Ectodermal cell (in vitro differentiated cells): ENCODE measurements at regions not wholly inside any gene's neighbourhood (a gene's known extent, or its start where the extent isn't known, plus 50 kb on each side); places are given as distances from the start of the nearest gene placed in this dataset.

Experiments used
- H3K27ac ChIP-seq: 2 replicates; pipeline ENCODE4 v1.7.0; 2013; ENCODE audit warnings: mild to moderate bottlenecking, low read depth, low read length; ENCODE audit not compliant: insufficient read depth, poor library complexity, severe bottlenecking
- H3K27me3 ChIP-seq: 2 replicates; pipeline ENCODE4 v1.7.0; 2013; ENCODE audit warnings: mild to moderate bottlenecking, low read length; ENCODE audit not compliant: insufficient read depth, control insufficient read depth, poor library complexity, severe bottlenecking
- H3K36me3 ChIP-seq: one replicate; pipeline ENCODE4 v1.7.0; 2013; ENCODE audit warnings: low read length; ENCODE audit not compliant: control insufficient read depth, insufficient read depth
- H3K4me1 ChIP-seq: one replicate; pipeline ENCODE4 v1.7.0; 2013; ENCODE audit warnings: low read length; ENCODE audit not compliant: control insufficient read depth, insufficient read depth
- H3K4me3 ChIP-seq: 2 replicates; pipeline ENCODE4 v1.7.0; 2013; ENCODE audit warnings: low read depth, low read length, control low read depth; ENCODE audit not compliant: insufficient read depth
- H3K9me3 ChIP-seq: 2 replicates; pipeline ENCODE4 v1.7.0; 2013; ENCODE audit warnings: mild to moderate bottlenecking, low read length, moderate library complexity; ENCODE audit not compliant: control insufficient read depth
- WGBS, 2 experiments: methylation state at CpG; one replicate each; pipeline ENCODE4 v1.1.7; 2013; ENCODE audit warnings: missing lambda C conversion rate in 2 of 2; 5-methylcytosine and 5-hydroxymethylcytosine counted together

DNA sequence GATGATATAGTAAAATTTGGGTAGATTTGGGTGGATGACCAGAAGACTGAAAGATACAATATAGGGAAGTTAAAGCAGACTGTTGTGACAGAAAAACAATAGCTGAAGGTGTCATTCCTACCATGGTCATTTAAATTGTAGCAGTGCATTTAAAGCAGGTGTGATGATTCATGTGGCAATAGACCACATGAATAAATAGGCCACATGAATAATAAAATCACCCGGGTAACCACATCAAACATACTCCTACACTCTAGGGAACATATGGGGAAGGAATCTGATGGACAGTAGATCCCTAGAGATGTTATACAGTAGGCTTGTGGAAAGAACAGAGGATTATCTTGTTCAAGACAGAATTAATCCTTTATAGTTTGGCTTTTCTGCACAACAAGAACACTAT, 392.6 kb downstream of the SLITRK5 start:
- WGBS, 2 experiments = no CpG with 5 or more reads among the region's 1 CpG
- H3K9me3 ChIP-seq = no peaks in the 10 kb centered on the region
- H3K27me3 ChIP-seq = no peaks in the 10 kb centered on the region
- H3K36me3 ChIP-seq = no peaks in the 10 kb centered on the region
- no peak overlapping the region for H3K27ac ChIP-seq
- H3K4me1 ChIP-seq = no peaks in the 10 kb centered on the region
- H3K4me3 ChIP-seq = no peak overlapping the region

DNA sequence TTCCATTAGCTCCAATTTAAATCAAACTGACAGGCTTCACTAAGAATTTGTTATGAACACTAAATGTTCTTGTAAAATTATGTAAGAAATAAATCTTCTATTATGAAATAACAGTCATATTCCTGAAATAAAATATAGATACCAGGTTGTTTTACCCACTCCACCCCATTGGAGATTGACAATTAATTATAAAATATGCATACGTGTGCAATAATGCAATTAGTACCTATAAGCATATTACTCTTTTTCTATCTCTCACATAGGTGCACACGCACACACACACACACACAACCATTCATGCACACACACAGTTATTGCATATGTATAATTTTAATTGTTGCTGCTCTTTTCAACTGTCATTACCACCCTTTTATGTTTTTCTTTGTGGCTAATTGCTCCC, 395.7 kb downstream of the SLITRK5 start:
- WGBS, 2 experiments = 71 to 92% methylated on average over 1 to 2 of the region's 2 CpGs
- no peaks in the 10 kb centered on the region for H3K9me3 ChIP-seq
- H3K27ac ChIP-seq = no peak overlapping the region
- no peaks in the 10 kb centered on the region for H3K4me1 ChIP-seq
- H3K36me3 ChIP-seq = no peaks in the 10 kb centered on the region
- H3K27me3 ChIP-seq = no peaks in the 10 kb centered on the region
- no peak overlapping the region for H3K4me3 ChIP-seq

DNA sequence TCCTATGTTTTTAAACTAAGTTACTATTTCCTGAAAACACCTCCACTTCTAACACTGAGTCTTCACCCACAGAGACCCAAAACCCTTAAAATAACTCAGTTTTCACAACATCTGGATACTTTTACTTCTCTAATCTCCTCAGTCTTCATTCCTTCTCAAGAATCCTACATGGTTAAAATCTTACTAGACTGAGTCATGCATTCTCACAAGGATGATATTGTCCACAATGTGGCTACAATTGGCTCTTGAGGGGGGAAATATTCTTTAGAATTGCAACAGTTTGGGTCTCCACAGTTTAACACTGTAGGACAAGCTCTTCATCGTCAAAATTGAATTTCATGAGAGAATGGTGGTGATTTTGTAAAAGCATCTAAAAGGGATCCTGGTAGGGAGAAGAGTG, 397.1 kb downstream of the SLITRK5 start:
- Histone ChIP-seq H3K4me3 (no peak overlapping the region), H3K9me3 (no peaks in the 10 kb centered on the region), H3K36me3 (no peaks in the 10 kb centered on the region), H3K27ac (no peak overlapping the region), H3K27me3 (no peaks in the 10 kb centered on the region), H3K4me1 (no peaks in the 10 kb centered on the region)
- WGBS, 2 experiments = 94 to 96% methylated on average over 1 of the region's 1 CpG

DNA sequence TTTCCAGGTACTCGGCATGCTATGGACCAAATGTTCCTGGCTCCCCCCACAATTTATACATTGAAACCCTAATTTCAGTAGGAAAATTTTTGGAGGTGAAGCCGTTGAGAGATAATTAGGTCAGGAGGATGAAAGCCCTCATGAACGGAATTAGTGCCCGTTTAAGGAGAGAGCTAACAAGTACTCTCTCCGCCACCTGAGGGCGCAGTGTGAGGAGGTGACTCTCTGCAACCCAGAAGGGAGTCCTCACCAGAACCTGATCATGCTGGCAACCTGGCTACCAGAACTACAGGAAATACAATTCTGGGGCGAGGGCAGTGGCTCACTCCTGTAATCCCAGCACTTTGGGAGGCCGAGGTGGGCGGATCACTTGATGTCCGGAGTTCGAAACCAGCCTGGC, 397.8 kb downstream of the SLITRK5 start:
- Histone ChIP-seq H3K9me3 (no peaks in the 10 kb centered on the region), H3K27me3 (no peaks in the 10 kb centered on the region), H3K27ac (no peak overlapping the region), H3K4me1 (no peaks in the 10 kb centered on the region), H3K4me3 (no peak overlapping the region), H3K36me3 (no peaks in the 10 kb centered on the region)
- 83 to 86% methylated on average over 10 to 11 of the region's 11 CpGs for whole genome bisulfite sequencing, 2 experiments

DNA sequence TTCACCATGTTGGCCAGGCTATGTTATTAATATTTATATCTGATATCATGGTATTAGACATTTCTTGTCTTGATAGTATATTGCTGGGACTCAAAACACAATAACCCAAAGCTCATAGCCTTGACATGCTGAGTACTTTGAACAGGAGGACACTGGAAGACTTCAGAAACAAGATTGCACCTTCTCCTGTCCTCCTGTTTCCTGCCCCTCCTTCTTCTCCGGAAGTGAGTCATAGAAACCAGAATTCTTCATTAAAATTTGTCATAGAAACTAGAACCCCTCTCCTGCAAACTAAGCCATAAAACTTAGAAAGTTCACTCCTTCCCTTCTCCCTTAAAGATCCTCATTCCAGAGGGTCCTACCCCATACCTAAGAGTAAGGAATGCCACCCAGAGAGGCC, 400.2 kb downstream of the SLITRK5 start:
- H3K36me3 ChIP-seq = no peaks in the 10 kb centered on the region
- no peak overlapping the region for H3K27ac ChIP-seq
- no peak overlapping the region for H3K4me3 ChIP-seq
- no peaks in the 10 kb centered on the region for H3K9me3 ChIP-seq
- 91 to 95% methylated on average over 1 of the region's 1 CpG for WGBS, 2 experiments
- H3K27me3 ChIP-seq = no peaks in the 10 kb centered on the region
- no peaks in the 10 kb centered on the region for H3K4me1 ChIP-seq

DNA sequence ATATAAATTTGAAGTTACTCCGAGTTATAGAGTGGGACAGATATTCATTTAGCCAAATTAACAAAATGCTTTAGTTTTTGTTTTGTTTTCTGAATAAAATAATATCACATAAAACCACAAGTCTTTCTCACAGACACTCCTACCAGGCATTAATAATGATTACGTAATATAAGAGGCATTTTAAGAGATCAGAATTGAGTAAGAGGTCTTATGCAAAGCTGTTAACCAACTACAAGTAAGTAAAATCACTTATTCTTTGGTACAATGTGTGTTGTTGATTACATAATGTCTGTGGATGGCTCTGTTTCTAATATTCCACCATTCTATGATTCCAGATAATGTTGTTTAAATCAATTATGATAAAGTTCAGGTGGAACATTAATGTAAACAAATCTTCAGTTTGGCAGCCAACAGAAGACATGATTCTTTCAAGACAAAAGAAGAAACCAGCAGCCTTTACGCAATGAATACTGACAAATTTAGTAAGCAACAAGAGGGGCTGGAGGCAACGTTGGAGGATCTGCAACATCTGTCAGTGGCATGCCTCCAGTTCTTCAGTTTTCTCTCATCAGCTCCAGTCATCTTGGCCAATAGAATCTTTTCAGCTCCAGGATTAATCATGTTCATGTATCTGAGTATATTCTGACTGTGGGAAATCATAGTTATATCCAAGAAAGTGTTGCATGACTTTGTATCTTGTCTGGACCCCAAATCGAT, 403.8 kb downstream of the SLITRK5 start:
- no peaks in the 10 kb centered on the region for H3K36me3 ChIP-seq
- no peak overlapping the region for H3K4me3 ChIP-seq
- H3K27me3 ChIP-seq = no peaks in the 10 kb centered on the region
- WGBS, 2 experiments = 91% methylated on average over 3 of the region's 5 CpGs
- no peaks in the 10 kb centered on the region for H3K4me1 ChIP-seq
- H3K9me3 ChIP-seq = no peaks in the 10 kb centered on the region
- H3K27ac ChIP-seq = no peak overlapping the region

DNA sequence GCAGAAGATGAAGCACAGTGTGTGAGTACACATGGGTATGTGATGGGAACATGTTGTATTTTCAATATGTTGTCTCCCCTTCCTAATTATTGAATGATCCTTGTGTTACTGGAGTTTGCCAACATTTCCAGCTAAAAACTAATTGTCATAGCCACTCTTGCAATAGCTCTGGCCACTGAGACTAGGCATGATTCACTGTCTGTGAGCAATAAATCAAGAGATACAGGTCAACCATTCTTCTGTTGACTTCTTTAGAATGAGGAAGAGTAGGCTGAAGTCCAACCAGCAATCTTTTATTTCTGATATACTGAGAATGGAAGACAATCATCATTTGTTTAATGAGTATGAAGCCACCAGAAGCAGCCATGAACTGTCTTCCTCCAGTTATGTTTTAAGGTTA, 413.9 kb downstream of the SLITRK5 start:
- H3K27ac ChIP-seq = no peak overlapping the region
- no peaks in the 10 kb centered on the region for H3K9me3 ChIP-seq
- no peak overlapping the region for H3K4me3 ChIP-seq
- H3K36me3 ChIP-seq = no peaks in the 10 kb centered on the region
- no peaks in the 10 kb centered on the region for H3K27me3 ChIP-seq
- no peaks in the 10 kb centered on the region for H3K4me1 ChIP-seq

DNA sequence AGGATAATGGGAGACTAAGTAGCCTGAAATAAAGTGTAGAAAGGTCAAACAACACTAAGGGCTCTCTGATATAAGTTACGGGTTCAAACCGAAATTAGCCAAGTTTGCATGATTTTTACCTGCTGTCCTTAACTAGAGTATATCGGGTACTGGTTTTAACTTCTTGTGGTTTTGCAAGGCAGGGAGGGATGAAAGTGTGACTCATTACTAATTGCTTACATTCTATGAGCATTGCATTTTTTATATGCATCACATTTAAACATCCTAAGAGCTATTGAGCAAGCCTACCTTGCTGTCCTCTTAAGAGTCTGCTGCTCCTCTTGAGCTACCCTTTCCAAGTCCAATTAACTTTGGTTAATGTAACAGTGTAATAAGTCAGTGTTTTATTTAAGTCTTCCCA, 415.4 kb downstream of the SLITRK5 start:
- WGBS, 2 experiments = 89 to 94% methylated on average over 3 of the region's 3 CpGs

DNA sequence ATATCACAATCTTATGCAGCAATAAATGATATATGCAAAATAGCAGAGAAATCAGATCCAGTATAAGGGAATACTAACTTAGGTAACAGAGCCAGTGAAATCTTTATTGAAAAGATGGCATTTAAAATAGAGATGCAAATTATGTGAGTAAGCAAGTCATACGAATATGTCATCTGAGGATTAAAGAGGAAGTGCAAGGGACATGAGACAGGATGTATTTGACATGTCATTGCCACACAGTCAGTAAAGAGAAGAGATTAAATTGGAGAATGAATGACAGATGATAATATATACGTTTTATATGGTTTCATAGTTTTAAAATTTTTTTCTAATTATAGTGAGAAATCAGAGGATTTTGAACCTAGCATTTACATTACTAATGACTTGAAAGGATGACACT, 426.4 kb downstream of the SLITRK5 start:
- H3K4me3 ChIP-seq = no peak overlapping the region
- no peaks in the 10 kb centered on the region for H3K36me3 ChIP-seq
- no peaks in the 10 kb centered on the region for H3K4me1 ChIP-seq
- WGBS, 2 experiments = 0% methylated on average over 1 of the region's 2 CpGs
- no peak overlapping the region for H3K27ac ChIP-seq
- H3K27me3 ChIP-seq = no peaks in the 10 kb centered on the region
- no peaks in the 10 kb centered on the region for H3K9me3 ChIP-seq

More for the DNA sequence above, 415.4 kb downstream of the SLITRK5 start:
- Histone ChIP-seq H3K4me1 (no peaks in the 10 kb centered on the region), H3K27ac (no peak overlapping the region), H3K27me3 (no peaks in the 10 kb centered on the region), H3K9me3 (no peaks in the 10 kb centered on the region), H3K36me3 (no peaks in the 10 kb centered on the region), H3K4me3 (no peak overlapping the region)

DNA sequence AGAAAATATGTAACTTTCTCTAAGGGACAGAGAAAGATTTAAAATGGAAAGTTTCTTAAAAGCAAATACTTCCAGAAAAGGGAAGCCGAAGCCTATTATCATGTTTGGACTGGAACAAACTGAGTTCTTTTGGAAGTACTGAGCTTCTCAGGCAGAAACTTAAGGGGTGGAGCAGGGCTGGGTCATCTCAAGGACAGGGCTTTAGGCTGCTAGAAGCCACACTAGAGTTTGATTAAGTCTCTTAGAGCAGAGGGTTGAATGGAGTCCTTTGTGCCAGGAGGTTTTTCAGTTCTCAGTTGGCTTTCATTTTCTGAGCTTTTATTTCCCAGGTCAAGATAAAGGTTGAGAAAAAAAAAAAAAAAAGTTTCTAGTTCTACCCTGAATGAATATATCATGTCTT, 432.7 kb downstream of the SLITRK5 start:
- 92 to 93% methylated on average over 1 of the region's 1 CpG for WGBS, 2 experiments
- Histone ChIP-seq H3K4me3 (no peak overlapping the region), H3K36me3 (no peaks in the 10 kb centered on the region), H3K4me1 (no peaks in the 10 kb centered on the region), H3K27me3 (no peaks in the 10 kb centered on the region), H3K9me3 (no peaks in the 10 kb centered on the region), H3K27ac (no peak overlapping the region)

DNA sequence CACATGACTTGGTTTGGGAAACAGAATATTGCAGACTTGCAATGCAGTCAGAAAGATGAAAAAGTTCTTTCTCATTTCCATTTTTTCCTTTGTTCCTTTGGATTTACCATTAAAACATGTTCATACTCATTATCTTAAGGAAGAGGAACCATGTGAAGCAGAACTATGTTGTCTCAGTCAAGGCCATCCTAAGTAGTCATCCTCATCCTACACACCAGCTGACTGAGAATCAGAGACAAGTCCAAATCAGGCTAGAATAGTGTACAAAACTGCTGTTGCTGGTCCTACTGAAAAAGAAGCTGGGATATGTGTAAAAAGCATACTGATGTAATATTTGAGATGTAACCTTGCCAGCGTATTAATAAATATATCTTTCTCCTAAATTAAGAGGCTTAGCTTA, 433.4 kb downstream of the SLITRK5 start:
- WGBS, 2 experiments = 88% methylated on average over 1 of the region's 1 CpG; no CpG with 5 or more reads in 1 of the 2 experiments
- Histone ChIP-seq H3K4me1 (no peaks in the 10 kb centered on the region), H3K27ac (no peak overlapping the region), H3K9me3 (no peaks in the 10 kb centered on the region), H3K27me3 (no peaks in the 10 kb centered on the region), H3K4me3 (no peak overlapping the region), H3K36me3 (no peaks in the 10 kb centered on the region)
